RWPE2 (cell line): ENCODE measurements at regions not wholly inside any gene's neighbourhood (a gene's known extent, or its start where the extent isn't known, plus 50 kb on each side); places are given as distances from the start of the nearest gene placed in this dataset.
A peak's percentile ranks its signal among the peaks of the same experiment; 100 is the strongest.

ENCODE experiments used
- ATAC-seq: fragments of 200-7000 bp; cut with Tn5 transposase; 3 replicates; pipeline ENCODE4 v1.9.1; 2021; ENCODE audit warnings: low read depth
- DNase-seq: peaks from one replicate; pipeline ENCODE4 v3.0.0-alpha.2; 2020; ENCODE audit warnings: low spot score
- H3K27ac ChIP-seq: fragments of 450-650 bp; 2 replicates; pipeline ENCODE4 v1.5.1; 2017; ENCODE audit warnings: mild to moderate bottlenecking; ENCODE audit not compliant: poor library complexity, severe bottlenecking
- H3K27me3 ChIP-seq: fragments of 250-450 bp; sonication (Bioruptor Pico); 2 replicates; pipeline ENCODE4 v1.5.1; 2021; ENCODE audit warnings: mild to moderate bottlenecking, moderate library complexity; ENCODE audit not compliant: insufficient read depth, poor library complexity, severe bottlenecking
- H3K36me3 ChIP-seq: fragments of 250-450 bp; sonication (Bioruptor Pico); 2 replicates; pipeline ENCODE4 v1.5.1; 2020; ENCODE audit warnings: low read depth, mild to moderate bottlenecking, moderate library complexity
- H3K4me1 ChIP-seq: fragments of 250-450 bp; sonication (Bioruptor Pico); 2 replicates; pipeline ENCODE4 v1.5.1; 2021; ENCODE audit warnings: mild to moderate bottlenecking, moderate library complexity; ENCODE audit not compliant: insufficient read depth, poor library complexity, severe bottlenecking
- H3K4me3 ChIP-seq: fragments of 250-450 bp; sonication (Bioruptor Pico); 2 replicates; pipeline ENCODE4 v1.5.1; 2021; ENCODE audit warnings: mild to moderate bottlenecking, moderate library complexity; ENCODE audit not compliant: severe bottlenecking
- H3K9me3 ChIP-seq: fragments of 250-450 bp; sonication (Bioruptor Pico); 2 replicates; pipeline ENCODE4 v1.5.1; 2021; ENCODE audit warnings: mild to moderate bottlenecking, moderate library complexity; ENCODE audit not compliant: severe bottlenecking
- CTCF ChIP-seq: fragments of 450-650 bp; IDR thresholded peaks from one replicate; pipeline ENCODE4 v1.5.1; 2017; ENCODE audit warnings: mild to moderate bottlenecking, moderate library complexity; ENCODE audit not compliant: poor library complexity, severe bottlenecking

DNA sequence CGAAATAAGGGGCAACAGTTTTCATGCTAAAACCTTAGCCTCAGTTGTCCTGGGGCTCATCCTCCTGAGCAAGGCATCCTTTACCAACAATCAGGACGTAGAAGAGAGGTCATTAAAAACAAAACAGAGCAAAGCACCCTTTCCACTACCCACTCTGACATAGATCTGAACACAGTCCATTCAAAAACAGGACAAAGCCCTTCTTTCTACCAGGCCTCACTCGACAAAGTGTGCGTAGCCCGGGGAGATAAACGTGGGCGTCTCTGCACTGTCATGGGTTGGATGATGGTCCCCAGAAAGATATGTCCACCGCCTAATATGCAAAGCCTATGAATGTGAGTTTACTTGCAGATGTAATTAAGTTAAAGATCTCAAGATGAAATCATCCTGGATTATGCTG, 60.6 kb upstream of the TAS2R1 start:
- no peak for TF ChIP-seq CTCF
- H3K9me3 ChIP-seq = no peaks in the 10 kb centered on the region
- no peak overlapping the region for H3K27ac ChIP-seq
- H3K4me3 ChIP-seq = no peak overlapping the region
- no peaks in the 10 kb centered on the region for H3K27me3 ChIP-seq
- no peaks in the 10 kb centered on the region for H3K4me1 ChIP-seq
- H3K36me3 ChIP-seq = no peaks in the 10 kb centered on the region
- ATAC-seq (no peak), DNase-seq (no peak)

DNA sequence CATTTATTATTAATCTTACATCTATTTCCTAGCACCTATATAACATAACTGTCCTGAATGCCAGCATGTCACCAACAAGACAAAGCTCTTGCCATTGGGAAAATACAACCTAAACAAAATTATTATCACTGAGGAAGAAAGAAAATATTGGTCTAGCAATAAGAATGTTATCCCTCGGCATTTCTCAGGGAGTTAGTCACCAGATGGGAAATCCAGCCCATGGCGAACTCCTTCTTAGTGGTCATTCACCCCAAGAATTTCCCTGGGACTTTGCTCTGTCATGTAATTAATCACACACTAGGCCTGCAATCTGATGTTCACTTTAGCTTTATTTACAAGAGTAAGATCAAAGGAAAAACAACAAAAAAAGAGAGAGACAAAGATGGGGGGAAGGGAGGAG, 56.1 kb upstream of the TAS2R1 start:
- no peak for TF ChIP-seq CTCF
- no peaks in the 10 kb centered on the region for H3K36me3 ChIP-seq
- no peak for DNase-seq
- peaks cover 4% of the 10 kb centered on the region for H3K27me3 ChIP-seq
- no peaks in the 10 kb centered on the region for H3K9me3 ChIP-seq
- no peak overlapping the region for H3K27ac ChIP-seq
- H3K4me3 ChIP-seq = no peak overlapping the region
- H3K4me1 ChIP-seq = no peaks in the 10 kb centered on the region
- ATAC-seq = 0 out of 3 replicates have a peak, but pooled peaks have one; percentile 29

- H3K9me3 ChIP-seq = peaks cover under 1% of the 10 kb centered on the region
- no peak overlapping the region for H3K4me3 ChIP-seq
- no peak for TF ChIP-seq CTCF
- peaks cover 4% of the 10 kb centered on the region for H3K27me3 ChIP-seq
- ATAC-seq (no peak), DNase-seq (no peak)
- no peaks in the 10 kb centered on the region for H3K4me1 ChIP-seq
- no peak overlapping the region for H3K27ac ChIP-seq
- no peaks in the 10 kb centered on the region for H3K36me3 ChIP-seq
These were observed 51.6 kb upstream of the TAS2R1 start for GRCh38 chr5:9681706-9682105.
